Ovary (tissue), 7 donors: ENCODE measurements at regions not wholly inside any gene's neighbourhood (a gene's known extent, or its start where the extent isn't known, plus 50 kb on each side); places are given as distances from the start of the nearest gene placed in this dataset.

Experiments used
- DNase-seq, 5 donors: peaks; one replicate each; pipeline ENCODE4 v3.0.0-alpha.2; 2019 to 2020
- H3K27ac ChIP-seq, 2 donors: fragments of 200-600 bp; one replicate each; pipeline versions ENCODE4 v1.5.1 to v1.8.0; 2019 to 2022
- H3K27me3 ChIP-seq: fragments of 200-600 bp; one replicate; pipeline ENCODE4 v1.8.0; 2022
- H3K36me3 ChIP-seq: fragments of 200-600 bp; sonication (generic); one replicate; pipeline ENCODE4 v1.5.1; 2019
- H3K4me1 ChIP-seq: one replicate; pipeline ENCODE4 v1.8.1; 2013; ENCODE audit warnings: mild to moderate bottlenecking, moderate library complexity; ENCODE audit not compliant: insufficient read depth
- H3K4me3 ChIP-seq: fragments of 200-600 bp; sonication (generic); one replicate; pipeline ENCODE4 v1.5.1; 2017
- H3K9me3 ChIP-seq, 2 donors: fragments of 200-600 bp in 1 of 2; sonication (generic) in 1 of 2; one replicate each; pipeline versions ENCODE4 v1.5.1 to v1.8.1; 2013 to 2019; ENCODE audit warnings: mild to moderate bottlenecking in 1 of 2, moderate library complexity in 1 of 2
- CTCF ChIP-seq, 3 donors: fragments of 450-650 bp in 2 of 3; fragments of 200-600 bp in 1 of 3; IDR thresholded peaks; one replicate each; pipeline versions ENCODE4 v1.5.1 to v1.8.0; 2016 to 2022; ENCODE audit warnings: antibody characterized with exemption in 3 of 3, mild to moderate bottlenecking in 1 of 3
- EP300 ChIP-seq: sonication (generic); formaldehyde crosslinking; IDR thresholded peaks from one replicate; pipeline ENCODE4 v1.6.1; 2017; ENCODE audit warnings: antibody characterized with exemption
- POLR2A ChIP-seq: fragments of 450-650 bp; IDR thresholded peaks from one replicate; pipeline ENCODE4 v1.6.1; 2017; ENCODE audit warnings: antibody characterized with exemption, mild to moderate bottlenecking, moderate library complexity
- whole genome bisulfite sequencing, 3 donors: extraction: QIAGEN DNeasy Blood & Tissue Kit in 1 of 3; methylation state at CpG; one replicate each; pipeline versions ENCODE4 v1.1.5 to v1.1.7; 2013 to 2017; 5-methylcytosine and 5-hydroxymethylcytosine counted together
- intact Hi-C, 4 donors: fragments of 100-400 bp; cut with DNase I; formaldehyde crosslinking; loops; one replicate each; pipeline versions ENCODE4 v1.11.0 to v1.15.1; 2022 to 2023
- donor health status: DM: no; HTN: no; CAD: no; lungs with moderate emphysema.
- donor health status: DM: no; HTN: no; CAD: no.
- donor health status: Bipolar disorder and iron deficiency.
- donor health status: DM: no; HTN: no; CAD: no.
- donor health status: DM: yes; HTN: yes; CAD: no.

GRCh38 chr13:47178090-47178950 is 281.5 kb upstream of the HTR2A start:
- 68 to 90% (median 75%) methylated on average over 5 of the region's 5 CpGs for WGBS, 3 donors
- no peak overlapping the region for H3K27ac ChIP-seq
- intact Hi-C loops: no loop called here
- H3K4me3 ChIP-seq: no peak overlapping the region
- H3K9me3 ChIP-seq: no peaks in the 10 kb centered on the region
- no peaks in the 10 kb centered on the region for H3K27me3 ChIP-seq
- no peaks in the 10 kb centered on the region for H3K36me3 ChIP-seq
- H3K4me1 ChIP-seq: no peaks in the 10 kb centered on the region
- DNase-seq: no peak
- TF ChIP-seq EP300 (no peak), CTCF (IDR thresholded peaks at IDR 0.05) (no peak), POLR2A (no peak)

- TF ChIP-seq CTCF (IDR thresholded peaks at IDR 0.05) (no peak), POLR2A (no peak), EP300 (no peak)
- intact Hi-C loops: no loop called here
Measured at GRCh38 chr13:47175172-47175866, 278.5 kb upstream of the HTR2A start.

GRCh38 chr13:47170971-47171370 is 274.1 kb upstream of the HTR2A start:
- Histone ChIP-seq H3K36me3 (no peaks in the 10 kb centered on the region), H3K27ac (no peak overlapping the region), H3K4me1 (no peaks in the 10 kb centered on the region), H3K4me3 (no peak overlapping the region), H3K27me3 (no peaks in the 10 kb centered on the region), H3K9me3 (no peaks in the 10 kb centered on the region)
- TF ChIP-seq EP300 (no peak), CTCF (IDR thresholded peaks at IDR 0.05) (no peak), POLR2A (no peak)
- no peak for DNase-seq
- WGBS, 3 donors: 18 to 32% (median 30%) methylated on average over 1 of the region's 1 CpG
- intact Hi-C loops: no loop called here

More at GRCh38 chr13:47175172-47175866, 278.5 kb upstream of the HTR2A start:
- Histone ChIP-seq H3K4me3 (no peak overlapping the region), H3K4me1 (no peaks in the 10 kb centered on the region), H3K27ac (no peak overlapping the region), H3K27me3 (no peaks in the 10 kb centered on the region), H3K9me3 (no peaks in the 10 kb centered on the region), H3K36me3 (no peaks in the 10 kb centered on the region)
- no peak for DNase-seq
- WGBS, 3 donors: 45 to 57% (median 46%) methylated on average over 3 of the region's 3 CpGs

- H3K9me3 ChIP-seq: no peaks in the 10 kb centered on the region
- H3K27ac ChIP-seq: no peak overlapping the region
- WGBS, 3 donors: 6 to 24% (median 6%) methylated on average over 7 of the region's 7 CpGs
- no peaks in the 10 kb centered on the region for H3K27me3 ChIP-seq
- DNase-seq: no peak
- H3K36me3 ChIP-seq: no peaks in the 10 kb centered on the region
- no peaks in the 10 kb centered on the region for H3K4me1 ChIP-seq
- H3K4me3 ChIP-seq: no peak overlapping the region
- intact Hi-C loops: no loop called here
- TF ChIP-seq EP300: no peak
- no peak for TF ChIP-seq CTCF (IDR thresholded peaks at IDR 0.05)
- no peak for TF ChIP-seq POLR2A
Measured at GRCh38 chr13:47168618-47169017, 271.8 kb upstream of the HTR2A start.
